ENCODE measurements at regions not wholly inside any gene's neighbourhood (a gene's known extent, or its start where the extent isn't known, plus 50 kb on each side); places are given as distances from the start of the nearest gene placed in this dataset.

DNA sequence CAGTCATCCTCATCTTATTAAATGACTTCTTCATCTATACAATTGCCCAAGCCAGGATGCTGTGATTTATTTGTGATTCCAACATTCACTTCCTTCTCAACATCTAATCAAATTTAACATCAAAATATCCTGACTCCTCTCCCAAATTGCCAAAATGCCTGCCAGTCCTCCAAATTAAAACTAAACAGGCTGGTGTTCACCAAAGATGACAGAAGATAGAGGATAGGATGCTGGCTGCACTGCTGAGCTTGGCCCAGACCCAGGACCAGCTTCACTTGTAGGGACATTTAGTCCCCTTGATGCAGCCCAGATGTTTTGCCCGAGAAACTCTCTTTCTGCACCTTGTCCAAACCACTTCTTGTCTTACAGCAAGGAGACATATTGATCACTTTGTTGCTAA lies 540.0 kb upstream of the CNTNAP5 start:
- Histone ChIP-seq H3K4me1 (ENCODE audit: control insufficient read depth, insufficient read depth, low read length) (no peaks in the 10 kb centered on the region), H3K9ac (ENCODE audit: extremely low read depth, low read length, poor library complexity, severe bottlenecking) (no peak overlapping the region), H3K4me3 (ENCODE audit: low read length) (no peak overlapping the region), H3K36me3 (ENCODE audit: control insufficient read depth, insufficient read depth, low read length) (no peaks in the 10 kb centered on the region), H3K9me3 (ENCODE audit: control insufficient read depth, low read length) (no peaks in the 10 kb centered on the region), H3K27ac (ENCODE audit: low read depth, low read length) (no peak overlapping the region), H3K27me3 (ENCODE audit: control insufficient read depth, insufficient read depth, low read length, poor library complexity, severe bottlenecking) (no peaks in the 10 kb centered on the region)
- DNase-seq: no peak
- WGBS, 2 experiments (ENCODE audit: insufficient coverage in 1 of 2, insufficient read length in 1 of 2): 80 to 90% methylated on average over 1 of the region's 1 CpG
- TF ChIP-seq, protein P1, sequence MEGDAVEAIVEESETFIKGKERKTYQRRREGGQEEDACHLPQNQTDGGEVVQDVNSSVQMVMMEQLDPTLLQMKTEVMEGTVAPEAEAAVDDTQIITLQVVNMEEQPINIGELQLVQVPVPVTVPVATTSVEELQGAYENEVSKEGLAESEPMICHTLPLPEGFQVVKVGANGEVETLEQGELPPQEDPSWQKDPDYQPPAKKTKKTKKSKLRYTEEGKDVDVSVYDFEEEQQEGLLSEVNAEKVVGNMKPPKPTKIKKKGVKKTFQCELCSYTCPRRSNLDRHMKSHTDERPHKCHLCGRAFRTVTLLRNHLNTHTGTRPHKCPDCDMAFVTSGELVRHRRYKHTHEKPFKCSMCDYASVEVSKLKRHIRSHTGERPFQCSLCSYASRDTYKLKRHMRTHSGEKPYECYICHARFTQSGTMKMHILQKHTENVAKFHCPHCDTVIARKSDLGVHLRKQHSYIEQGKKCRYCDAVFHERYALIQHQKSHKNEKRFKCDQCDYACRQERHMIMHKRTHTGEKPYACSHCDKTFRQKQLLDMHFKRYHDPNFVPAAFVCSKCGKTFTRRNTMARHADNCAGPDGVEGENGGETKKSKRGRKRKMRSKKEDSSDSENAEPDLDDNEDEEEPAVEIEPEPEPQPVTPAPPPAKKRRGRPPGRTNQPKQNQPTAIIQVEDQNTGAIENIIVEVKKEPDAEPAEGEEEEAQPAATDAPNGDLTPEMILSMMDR (conservative IDR thresholded peaks at IDR 0.05): no peak
- Mint-ChIP-seq H3K27me3 (ENCODE audit: insufficient read depth) (no peaks in the 10 kb centered on the region), H3K27ac (no peak overlapping the region), H3K4me3 (no peak overlapping the region), H3K36me3 (ENCODE audit: low read depth) (no peaks in the 10 kb centered on the region), H3K4me1 (peaks cover 3% of the 10 kb centered on the region), H3K9me3 (no peaks in the 10 kb centered on the region)

DNA sequence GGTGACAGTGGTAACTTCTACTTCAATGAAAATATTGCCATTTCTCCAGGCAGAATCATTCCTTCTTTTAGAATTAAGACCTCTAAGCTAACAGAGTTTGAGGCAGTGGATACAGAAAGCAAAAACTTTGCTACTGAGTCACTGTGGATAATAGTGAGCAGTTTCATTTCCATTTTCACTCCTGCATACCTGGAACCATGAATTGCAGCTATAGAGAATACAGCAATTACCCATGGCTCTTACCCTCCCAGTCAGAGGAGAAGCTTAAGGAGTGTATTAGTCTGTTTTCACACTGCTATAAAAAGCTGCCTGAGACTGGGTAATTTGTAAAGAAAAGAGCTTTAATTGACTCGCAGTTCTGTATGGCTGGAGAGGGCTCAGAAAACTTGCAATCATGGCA lies 531.4 kb upstream of the CNTNAP5 start:
- Histone ChIP-seq H3K36me3 (ENCODE audit: control insufficient read depth, insufficient read depth, low read length) (no peaks in the 10 kb centered on the region), H3K4me1 (ENCODE audit: control insufficient read depth, insufficient read depth, low read length) (no peaks in the 10 kb centered on the region), H3K27ac (ENCODE audit: low read depth, low read length) (no peak overlapping the region), H3K27me3 (ENCODE audit: control insufficient read depth, insufficient read depth, low read length, poor library complexity, severe bottlenecking) (no peaks in the 10 kb centered on the region), H3K9me3 (ENCODE audit: control insufficient read depth, low read length) (no peaks in the 10 kb centered on the region), H3K9ac (ENCODE audit: extremely low read depth, low read length, poor library complexity, severe bottlenecking) (no peak overlapping the region), H3K4me3 (ENCODE audit: low read length) (no peak overlapping the region)
- H3K9me3 Mint-ChIP-seq: no peaks in the 10 kb centered on the region
- H3K36me3 Mint-ChIP-seq (ENCODE audit: low read depth): no peaks in the 10 kb centered on the region
- no peaks in the 10 kb centered on the region for H3K27me3 Mint-ChIP-seq (ENCODE audit: insufficient read depth)
- no peak for DNase-seq
- 85 to 100% methylated on average over 1 of the region's 1 CpG for WGBS, 2 experiments (ENCODE audit: insufficient coverage in 1 of 2, insufficient read length in 1 of 2)
- TF ChIP-seq, protein P1 (conservative IDR thresholded peaks at IDR 0.05): no peak
- H3K4me3 Mint-ChIP-seq: no peak overlapping the region
- no peaks in the 10 kb centered on the region for H3K4me1 Mint-ChIP-seq
- H3K27ac Mint-ChIP-seq: no peak overlapping the region

DNA sequence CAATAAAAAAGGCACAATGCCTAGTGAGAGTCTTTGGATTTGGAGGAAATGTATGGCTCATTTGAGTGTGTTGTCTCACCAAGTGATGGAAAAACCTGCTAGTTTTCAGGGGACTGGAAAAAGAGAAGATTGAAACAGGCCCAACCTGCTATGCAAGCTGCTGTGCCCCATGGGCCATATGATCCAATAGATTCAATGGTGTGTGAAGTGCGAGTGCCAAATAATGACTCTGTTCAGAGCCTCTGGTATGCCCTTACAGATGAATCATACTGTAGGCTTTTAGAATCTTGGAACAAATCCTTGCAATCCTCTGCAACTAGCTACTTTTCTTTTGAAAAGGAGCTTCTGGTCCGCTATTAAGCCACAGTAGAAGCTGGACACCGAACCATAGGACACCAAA lies 529.8 kb upstream of the CNTNAP5 start:
- no peak overlapping the region for H3K9ac ChIP-seq (ENCODE audit: extremely low read depth, low read length, poor library complexity, severe bottlenecking)
- DNase-seq: no peak
- TF ChIP-seq, protein P1 (conservative IDR thresholded peaks at IDR 0.05): no peak
- H3K4me1 ChIP-seq (ENCODE audit: control insufficient read depth, insufficient read depth, low read length): no peaks in the 10 kb centered on the region
- H3K4me3 ChIP-seq (ENCODE audit: low read length): no peak overlapping the region
- Mint-ChIP-seq H3K9me3 (no peaks in the 10 kb centered on the region), H3K4me3 (no peak overlapping the region), H3K27ac (no peak overlapping the region), H3K36me3 (ENCODE audit: low read depth) (no peaks in the 10 kb centered on the region), H3K4me1 (no peaks in the 10 kb centered on the region), H3K27me3 (ENCODE audit: insufficient read depth) (no peaks in the 10 kb centered on the region)
- 98 to 100% methylated on average over 1 to 3 of the region's 3 CpGs for whole genome bisulfite sequencing, 2 experiments (ENCODE audit: insufficient coverage in 1 of 2, insufficient read length in 1 of 2)
- H3K27ac ChIP-seq (ENCODE audit: low read depth, low read length): no peak overlapping the region
- no peaks in the 10 kb centered on the region for H3K27me3 ChIP-seq (ENCODE audit: control insufficient read depth, insufficient read depth, low read length, poor library complexity, severe bottlenecking)
- no peaks in the 10 kb centered on the region for H3K36me3 ChIP-seq (ENCODE audit: control insufficient read depth, insufficient read depth, low read length)
- no peaks in the 10 kb centered on the region for H3K9me3 ChIP-seq (ENCODE audit: control insufficient read depth, low read length)
